Heart left ventricle (tissue), 16 donors: ENCODE measurements at regions not wholly inside any gene's neighbourhood (a gene's known extent, or its start where the extent isn't known, plus 50 kb on each side); places are given as distances from the start of the nearest gene placed in this dataset.

Source experiments
- ATAC-seq, 4 donors: fragments of 200-7000 bp; cut with Tn5 transposase; one replicate each; pipeline ENCODE4 v1.9.1; 2020 to 2022; ENCODE audit warnings: moderate library complexity in 4 of 4, mild to moderate bottlenecking in 3 of 4, moderate number of reproducible peaks in 1 of 4
- DNase-seq, 5 donors: peaks; one replicate each; pipeline ENCODE4 v3.0.0-alpha.2; 2020
- H3K27ac ChIP-seq, 12 donors: fragments of 200-600 bp; sonication (generic) in 4 of 12; one replicate each; pipeline versions ENCODE4 v1.5.0 to v1.8.0; 2016 to 2022; ENCODE audit warnings: mild to moderate bottlenecking in 2 of 12
- H3K27me3 ChIP-seq, 9 donors: fragments of 200-600 bp; sonication (generic) in 2 of 9; one replicate each; pipeline versions ENCODE4 v1.5.1 to v1.8.0; 2016 to 2022; ENCODE audit warnings: mild to moderate bottlenecking in 3 of 9
- H3K36me3 ChIP-seq, 9 donors: fragments of 200-600 bp; sonication (generic) in 2 of 9; one replicate each; pipeline versions ENCODE4 v1.5.0 to v1.8.0; 2018 to 2022; ENCODE audit warnings: mild to moderate bottlenecking in 2 of 9
- H3K4me1 ChIP-seq, 12 donors: fragments of 200-600 bp; sonication (generic) in 4 of 12; one replicate each; pipeline versions ENCODE4 v1.5.0 to v1.8.0; 2016 to 2022; ENCODE audit warnings: mild to moderate bottlenecking in 3 of 12
- H3K4me3 ChIP-seq, 12 donors: fragments of 200-600 bp; sonication (generic) in 4 of 12; one replicate each; pipeline versions ENCODE4 v1.5.0 to v1.8.0; 2017 to 2022; ENCODE audit warnings: mild to moderate bottlenecking in 9 of 12, moderate library complexity in 4 of 12
- H3K9me3 ChIP-seq, 12 donors: fragments of 200-600 bp; sonication (generic) in 4 of 12; one replicate each; pipeline versions ENCODE4 v1.5.0 to v1.8.0; 2016 to 2022; ENCODE audit warnings: mild to moderate bottlenecking in 1 of 12
- CTCF ChIP-seq, 12 donors: fragments of 200-600 bp; sonication (generic) in 4 of 12; IDR thresholded peaks; one replicate each; pipeline versions ENCODE4 v1.5.0 to v1.8.0; 2018 to 2022; ENCODE audit warnings: antibody characterized with exemption in 12 of 12, mild to moderate bottlenecking in 5 of 12
- POLR2A ChIP-seq, 2 donors: fragments of 450-650 bp; IDR thresholded peaks; one replicate each; pipeline ENCODE4 v1.6.1; 2017; ENCODE audit warnings: antibody characterized with exemption in 2 of 2, mild to moderate bottlenecking in 2 of 2, moderate library complexity in 2 of 2
- WGBS, 4 donors: extraction: QIAGEN DNeasy Blood & Tissue Kit in 2 of 4; methylation state at CpG; one replicate each; pipeline versions ENCODE4 v1.1.5 to v1.1.7; 2013 to 2018; 5-methylcytosine and 5-hydroxymethylcytosine counted together
- intact Hi-C, 10 donors: fragments of 100-400 bp; cut with DNase I; formaldehyde crosslinking; loops; one replicate each; pipeline versions ENCODE4 v1.11.1 to v1.14.2; 2022
- donor health status: ischemic (EF 13 %, LVEDD 7.1; RV severe dilation, severe dysfunction).
- donor health status: healthy with polysubstance abuse.
- donor health status: DM: no; HTN: yes; CAD: no.
- donor health status: DM: no; HTN: no; CAD: no.
- donor health status: ischemic (EF 25% LVEDD 6.9; RV normal size, moderate dysfunction).
- donor health status: ischemic (EF 25% LVEDD 5.7; RV mildly dilated, moderate dysfunction).
- donor health status: healthy.
- donor health status: DM: yes; HTN: yes; CAD: no.
- donor health status: ischemic (EF 35%, LVEDD 5.7; RV mildly dilated, moderate dysfunction).
- donor health status: nonischemic (EF 11% LVEDD 7.7; RV severe dilation, severe dysfunction).
- donor health status: DM: yes; HTN: yes; CAD: no.
- donor health status: PGD.
- donor health status: ischemic (EF 29% LVEDD 5.4; RV normal size, mild dysfunction).
- donor health status: nonischemic (EF 23%, LVEDD 6.1; RV moderate dilation, normal function).

- H3K27me3 ChIP-seq, result no peaks in the 10 kb centered on the region
- intact Hi-C loops, result loop anchor here in 5 of 10 donors (5.0 to 10.0 kb wide), 2 partner anchors 358 to 361 kb away; partner anchors contain the start of gene IGFBP5 (in 5 of the 5)
- no peak overlapping the region for H3K4me3 ChIP-seq
- H3K36me3 ChIP-seq, result no peaks in the 10 kb centered on the region
- TF ChIP-seq POLR2A (IDR thresholded peaks at IDR 0.05) (no peak), CTCF (IDR thresholded peaks at IDR 0.05) (no peak)
- H3K27ac ChIP-seq, result peak overlapping the region in 2 of 12 donors; percentile 30 to 48
- H3K4me1 ChIP-seq, result peaks cover 0 to 44% (median 21%) of the 10 kb centered on the region in 12 donors
- no peak for ATAC-seq
- H3K9me3 ChIP-seq, result no peaks in the 10 kb centered on the region
- no peak for DNase-seq
- WGBS, 4 donors, result 91 to 95% (median 92%) methylated on average over 1 of the region's 1 CpG
Observed at GRCh38 chr2:217055624-217056023, 195.8 kb upstream of the TNP1 start.

DNA sequence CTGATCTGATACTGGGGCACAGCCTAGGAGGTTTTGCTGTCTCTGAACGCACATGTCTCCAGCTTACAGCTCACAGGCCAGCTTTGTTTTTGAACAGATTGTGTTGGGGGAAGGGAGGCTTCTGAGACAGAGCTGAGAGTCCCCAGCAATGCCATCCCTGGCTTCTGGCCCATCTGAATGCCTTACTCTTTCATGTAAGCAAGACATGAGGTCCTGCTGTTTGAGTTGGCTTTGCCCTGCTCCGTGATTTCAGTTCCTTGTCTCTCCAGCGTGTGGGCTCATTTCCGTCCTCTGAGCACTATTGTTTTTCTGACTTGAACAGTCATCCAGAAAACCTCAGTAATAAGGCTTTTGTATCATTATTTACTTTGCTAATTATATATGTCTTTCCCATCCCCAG lies 194.9 kb upstream of the TNP1 start:
- DNase-seq, result peak in 1 of 5 donors; percentile 40
- intact Hi-C loops, result loop anchor here in 5 of 10 donors (5.0 to 10.0 kb wide), 2 partner anchors 357 to 360 kb away; partner anchors contain the start of gene IGFBP5 (in 5 of the 5)
- peak in 3 of 4 donors; percentile 12 to 50 (median 17) for ATAC-seq

GRCh38 chr2:217052856-217053577 lies 193.2 kb upstream of the TNP1 start:
- Histone ChIP-seq H3K9me3 (no peaks in the 10 kb centered on the region), H3K27me3 (no peaks in the 10 kb centered on the region), H3K27ac (peak overlapping the region in 4 of 12 donors; percentile 9 to 55 (median 29)), H3K4me3 (no peak overlapping the region), H3K4me1 (peaks cover 0 to 49% (median 24%) of the 10 kb centered on the region in 12 donors), H3K36me3 (no peaks in the 10 kb centered on the region)
- TF ChIP-seq CTCF (IDR thresholded peaks at IDR 0.05) (no peak), POLR2A (IDR thresholded peaks at IDR 0.05) (no peak)
- 84 to 92% (median 86%) methylated on average over 2 of the region's 2 CpGs for WGBS, 4 donors
- DNase-seq (no peak), ATAC-seq (peak in 1 of 4 donors; percentile 15)
- intact Hi-C loops, result loop anchor here in 4 of 10 donors (10.0 kb wide), 1 partner anchor 358 kb away; the partner anchor contains the start of gene IGFBP5 (in 4 of the 4)

More for the DNA sequence above, 194.9 kb upstream of the TNP1 start:
- WGBS, 4 donors, result 49 to 64% (median 58%) methylated on average over 4 of the region's 4 CpGs
- no peaks in the 10 kb centered on the region for H3K27me3 ChIP-seq
- H3K4me3 ChIP-seq, result no peak overlapping the region
- H3K36me3 ChIP-seq, result no peaks in the 10 kb centered on the region
- peak overlapping the region in 6 of 12 donors; percentile 8 to 55 (median 38) for H3K27ac ChIP-seq
- H3K4me1 ChIP-seq, result peaks cover 0 to 48% (median 24%) of the 10 kb centered on the region in 12 donors
- no peak for TF ChIP-seq CTCF (IDR thresholded peaks at IDR 0.05)
- TF ChIP-seq POLR2A (IDR thresholded peaks at IDR 0.05), result no peak
- H3K9me3 ChIP-seq, result no peaks in the 10 kb centered on the region

- H3K4me1 ChIP-seq, result peaks cover 0 to 51% (median 24%) of the 10 kb centered on the region in 12 donors
- no peak for TF ChIP-seq CTCF (IDR thresholded peaks at IDR 0.05)
- TF ChIP-seq POLR2A (IDR thresholded peaks at IDR 0.05), result no peak
- H3K4me3 ChIP-seq, result no peak overlapping the region
- 68 to 82% (median 74%) methylated on average over 2 of the region's 2 CpGs for WGBS, 4 donors
- intact Hi-C loops, result loop anchor here in 4 of 10 donors (10.0 kb wide), 1 partner anchor 357 kb away; the partner anchor contains the start of gene IGFBP5 (in 4 of the 4)
- no peaks in the 10 kb centered on the region for H3K36me3 ChIP-seq
- DNase-seq (no peak), ATAC-seq (no peak)
- H3K27ac ChIP-seq, result no peak overlapping the region
- H3K27me3 ChIP-seq, result no peaks in the 10 kb centered on the region
- H3K9me3 ChIP-seq, result no peaks in the 10 kb centered on the region
Observed at GRCh38 chr2:217051416-217051815, 191.6 kb upstream of the TNP1 start.
